Right renal cortex interstitium (tissue), 3 donors: ENCODE measurements at regions not wholly inside any gene's neighbourhood (a gene's known extent, or its start where the extent isn't known, plus 50 kb on each side); places are given as distances from the start of the nearest gene placed in this dataset.
A peak's percentile ranks its signal among the peaks of the same experiment; 100 is the strongest.

Experiments
- DNase-seq, 3 donors: peaks; one replicate each; pipeline ENCODE4 v3.0.0-alpha.2; 2013; ENCODE audit warnings: low read depth in 3 of 3, low spot score in 2 of 3

- DNase-seq: no peak
These were observed 157.0 kb downstream of the MN1 start for GRCh38 chr22:27644566-27644965.

- no peak for DNase-seq
These were observed 154.0 kb downstream of the MN1 start for GRCh38 chr22:27647540-27647939.

GRCh38 chr22:27648074-27648473 lies 153.5 kb downstream of the MN1 start:
- DNase-seq: no peak

- DNase-seq: no peak
These were observed 152.7 kb downstream of the MN1 start for GRCh38 chr22:27648853-27649252.

GRCh38 chr22:27650572-27650971 lies 151.0 kb downstream of the MN1 start:
- no peak for DNase-seq

- DNase-seq: no peak
These were observed 150.6 kb downstream of the MN1 start for GRCh38 chr22:27650985-27651384.

GRCh38 chr22:27651486-27651885 lies 150.1 kb downstream of the MN1 start:
- DNase-seq: no peak

- DNase-seq: no peak
These were observed 146.8 kb downstream of the MN1 start for GRCh38 chr22:27654546-27655445.

GRCh38 chr22:27655582-27656185 lies 145.9 kb downstream of the MN1 start:
- no peak for DNase-seq

GRCh38 chr22:27656970-27657369 lies 144.6 kb downstream of the MN1 start:
- no peak for DNase-seq

- DNase-seq: no peak
These were observed 141.2 kb downstream of the MN1 start for GRCh38 chr22:27660306-27660705.

- no peak for DNase-seq
These were observed 138.9 kb downstream of the MN1 start for GRCh38 chr22:27662359-27663301.

GRCh38 chr22:27663812-27664211 lies 137.7 kb downstream of the MN1 start:
- DNase-seq: no peak

GRCh38 chr22:27666272-27666997 lies 135.1 kb downstream of the MN1 start:
- DNase-seq: no peak

GRCh38 chr22:27667121-27667843 lies 134.3 kb downstream of the MN1 start:
- peak; percentile 67 to 80 (median 68) for DNase-seq

GRCh38 chr22:27668828-27669797 lies 132.4 kb downstream of the MN1 start:
- no peak for DNase-seq

GRCh38 chr22:27669798-27670599 lies 131.6 kb downstream of the MN1 start:
- no peak for DNase-seq
